GM23338 (cell line): ENCODE measurements at regions not wholly inside any gene's neighbourhood (a gene's known extent, or its start where the extent isn't known, plus 50 kb on each side); places are given as distances from the start of the nearest gene placed in this dataset.

Experiments used
- CTCF ChIP-seq, 2 experiments: fragments of 200-600 bp in 1 of 2; sonication (generic) in 1 of 2; conservative IDR thresholded peaks; 2 replicates each; pipeline versions ENCODE4 v1.5.1 to v1.6.1; 2016 to 2017; ENCODE audit warnings: antibody characterized with exemption in 2 of 2, low read depth in 2 of 2, mild to moderate bottlenecking in 2 of 2, moderate library complexity in 1 of 2
- EZH2 ChIP-seq: fragments of 200-600 bp; sonication (generic); IDR thresholded peaks from one replicate; pipeline ENCODE4 v1.8.0; 2017; ENCODE audit warnings: antibody characterized with exemption, mild to moderate bottlenecking, low read depth; ENCODE audit not compliant: unreplicated experiment
- EZH2phosphoT487 ChIP-seq: fragments of 200-600 bp; sonication (generic); IDR thresholded peaks from one replicate; pipeline ENCODE4 v1.8.1; 2018; ENCODE audit warnings: antibody characterized with exemption; ENCODE audit not compliant: unreplicated experiment
- ZNF331 ChIP-seq: fragments of 250-450 bp; sonication (Bioruptor Pico); IDR thresholded peaks from 2 replicates; pipeline ENCODE4 v1.5.0; 2020; ENCODE audit warnings: low read depth, mild to moderate bottlenecking, moderate library complexity
- TF ChIP-seq, protein P1 (sequence below): IDR thresholded peaks from one replicate; pipeline ENCODE4 v1.6.1; 2018; ENCODE audit warnings: antibody characterized with exemption; ENCODE audit not compliant: unreplicated experiment
- TF ChIP-seq, protein P2 (sequence below): IDR thresholded peaks from 2 replicates; pipeline ENCODE4 v1.6.1; 2016; ENCODE audit warnings: antibody characterized with exemption

DNA sequence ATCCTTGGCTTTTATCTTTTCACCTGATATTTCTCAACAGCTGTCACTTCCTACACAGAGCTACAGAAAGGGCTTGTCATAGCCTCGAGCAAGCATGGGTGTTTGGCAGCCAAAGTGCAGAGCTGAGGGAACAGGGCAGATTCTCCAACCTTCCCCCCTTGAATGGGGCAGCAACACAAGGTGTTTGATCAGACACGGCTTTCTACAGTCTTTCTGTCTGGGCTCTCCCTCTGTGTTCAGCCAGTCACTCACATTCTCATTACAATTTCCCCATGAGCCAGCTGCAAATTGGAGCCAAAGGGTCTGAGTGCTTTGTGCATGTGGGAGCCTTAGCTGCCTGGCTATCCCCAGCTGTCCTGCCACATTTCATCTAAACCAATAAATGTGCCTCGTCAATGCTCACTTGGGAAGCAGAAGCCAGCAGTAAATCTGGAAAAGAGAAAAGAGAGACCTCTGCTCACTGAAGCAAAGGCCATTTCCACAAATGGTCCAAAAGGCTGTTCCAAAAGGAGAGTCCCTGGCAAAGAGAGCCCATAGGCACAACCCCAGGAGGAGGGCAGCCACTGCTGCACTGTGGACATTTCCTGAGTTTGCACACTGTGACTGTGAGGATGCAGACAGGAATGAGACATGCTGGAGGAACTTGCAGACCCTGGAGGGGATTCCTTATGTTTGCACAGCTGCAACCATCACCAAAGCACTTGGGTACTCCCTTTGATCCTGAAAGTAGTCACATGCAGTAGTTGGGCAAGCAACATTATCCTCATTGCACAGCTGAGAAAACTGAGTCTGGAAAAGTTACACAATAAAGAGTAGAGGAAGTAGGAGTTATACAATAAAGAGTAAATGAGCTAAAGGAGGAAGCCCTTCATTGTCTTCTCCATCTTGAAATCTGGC, 186.8 kb downstream of the FAM181B start:
- TF ChIP-seq CTCF (conservative IDR thresholded peaks at IDR 0.05; ENCODE audit: low read depth in 2 of 2) (no peak), EZH2 (no peak), ZNF331 (no peak), EZH2phosphoT487 (no peak)
- TF ChIP-seq, protein P1, sequence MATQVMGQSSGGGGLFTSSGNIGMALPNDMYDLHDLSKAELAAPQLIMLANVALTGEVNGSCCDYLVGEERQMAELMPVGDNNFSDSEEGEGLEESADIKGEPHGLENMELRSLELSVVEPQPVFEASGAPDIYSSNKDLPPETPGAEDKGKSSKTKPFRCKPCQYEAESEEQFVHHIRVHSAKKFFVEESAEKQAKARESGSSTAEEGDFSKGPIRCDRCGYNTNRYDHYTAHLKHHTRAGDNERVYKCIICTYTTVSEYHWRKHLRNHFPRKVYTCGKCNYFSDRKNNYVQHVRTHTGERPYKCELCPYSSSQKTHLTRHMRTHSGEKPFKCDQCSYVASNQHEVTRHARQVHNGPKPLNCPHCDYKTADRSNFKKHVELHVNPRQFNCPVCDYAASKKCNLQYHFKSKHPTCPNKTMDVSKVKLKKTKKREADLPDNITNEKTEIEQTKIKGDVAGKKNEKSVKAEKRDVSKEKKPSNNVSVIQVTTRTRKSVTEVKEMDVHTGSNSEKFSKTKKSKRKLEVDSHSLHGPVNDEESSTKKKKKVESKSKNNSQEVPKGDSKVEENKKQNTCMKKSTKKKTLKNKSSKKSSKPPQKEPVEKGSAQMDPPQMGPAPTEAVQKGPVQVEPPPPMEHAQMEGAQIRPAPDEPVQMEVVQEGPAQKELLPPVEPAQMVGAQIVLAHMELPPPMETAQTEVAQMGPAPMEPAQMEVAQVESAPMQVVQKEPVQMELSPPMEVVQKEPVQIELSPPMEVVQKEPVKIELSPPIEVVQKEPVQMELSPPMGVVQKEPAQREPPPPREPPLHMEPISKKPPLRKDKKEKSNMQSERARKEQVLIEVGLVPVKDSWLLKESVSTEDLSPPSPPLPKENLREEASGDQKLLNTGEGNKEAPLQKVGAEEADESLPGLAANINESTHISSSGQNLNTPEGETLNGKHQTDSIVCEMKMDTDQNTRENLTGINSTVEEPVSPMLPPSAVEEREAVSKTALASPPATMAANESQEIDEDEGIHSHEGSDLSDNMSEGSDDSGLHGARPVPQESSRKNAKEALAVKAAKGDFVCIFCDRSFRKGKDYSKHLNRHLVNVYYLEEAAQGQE: no peak
- TF ChIP-seq, protein P2, sequence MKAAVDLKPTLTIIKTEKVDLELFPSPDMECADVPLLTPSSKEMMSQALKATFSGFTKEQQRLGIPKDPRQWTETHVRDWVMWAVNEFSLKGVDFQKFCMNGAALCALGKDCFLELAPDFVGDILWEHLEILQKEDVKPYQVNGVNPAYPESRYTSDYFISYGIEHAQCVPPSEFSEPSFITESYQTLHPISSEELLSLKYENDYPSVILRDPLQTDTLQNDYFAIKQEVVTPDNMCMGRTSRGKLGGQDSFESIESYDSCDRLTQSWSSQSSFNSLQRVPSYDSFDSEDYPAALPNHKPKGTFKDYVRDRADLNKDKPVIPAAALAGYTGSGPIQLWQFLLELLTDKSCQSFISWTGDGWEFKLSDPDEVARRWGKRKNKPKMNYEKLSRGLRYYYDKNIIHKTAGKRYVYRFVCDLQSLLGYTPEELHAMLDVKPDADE: no peak
